Lower lobe of right lung (tissue), 2 donors: ENCODE measurements at regions not wholly inside any gene's neighbourhood (a gene's known extent, or its start where the extent isn't known, plus 50 kb on each side); places are given as distances from the start of the nearest gene placed in this dataset.

Source experiments
- ATAC-seq, 2 donors: fragments of 200-7000 bp; cut with Tn5 transposase; one replicate each; pipeline ENCODE4 v1.9.1; 2020 to 2022; ENCODE audit warnings: mild to moderate bottlenecking in 2 of 2, moderate library complexity in 2 of 2
- DNase-seq: peaks from one replicate; pipeline ENCODE4 v3.0.0-alpha.2; 2020
- H3K27ac ChIP-seq: fragments of 200-600 bp; one replicate; pipeline ENCODE4 v1.8.0; 2022
- H3K27me3 ChIP-seq: fragments of 200-600 bp; one replicate; pipeline ENCODE4 v1.8.0; 2022; ENCODE audit warnings: low read depth
- H3K36me3 ChIP-seq: fragments of 200-600 bp; one replicate; pipeline ENCODE4 v1.8.0; 2022; ENCODE audit warnings: mild to moderate bottlenecking
- H3K4me1 ChIP-seq: fragments of 200-600 bp; one replicate; pipeline ENCODE4 v1.8.0; 2022
- H3K4me3 ChIP-seq: fragments of 200-600 bp; one replicate; pipeline ENCODE4 v1.8.0; 2022; ENCODE audit warnings: mild to moderate bottlenecking
- H3K9me3 ChIP-seq: fragments of 200-600 bp; one replicate; pipeline ENCODE4 v1.8.0; 2022
- CTCF ChIP-seq: fragments of 200-600 bp; IDR thresholded peaks from one replicate; pipeline ENCODE4 v1.8.0; 2022; ENCODE audit warnings: antibody characterized with exemption, mild to moderate bottlenecking
- intact Hi-C: fragments of 100-400 bp; cut with DNase I; formaldehyde crosslinking; loops from one replicate; pipeline ENCODE4 v1.11.0; 2022
- donor health status: DM: no; HTN: yes; CAD: no; lungs with severe emphysema.

GRCh38 chr3:74267131-74267530, 347.3 kb downstream of the CNTN3 start:
- no peak for TF ChIP-seq CTCF
- intact Hi-C loops = no loop called here
- no peak overlapping the region for H3K27ac ChIP-seq
- ATAC-seq (no peak), DNase-seq (no peak)
- no peaks in the 10 kb centered on the region for H3K4me1 ChIP-seq
- no peak overlapping the region for H3K4me3 ChIP-seq
- H3K9me3 ChIP-seq = no peaks in the 10 kb centered on the region
- H3K27me3 ChIP-seq = no peaks in the 10 kb centered on the region
- no peaks in the 10 kb centered on the region for H3K36me3 ChIP-seq

- intact Hi-C loops = no loop called here
- no peak for TF ChIP-seq CTCF
- H3K36me3 ChIP-seq = no peaks in the 10 kb centered on the region
- H3K27me3 ChIP-seq = no peaks in the 10 kb centered on the region
- no peak overlapping the region for H3K4me3 ChIP-seq
- no peak for ATAC-seq
- no peak for DNase-seq
- H3K27ac ChIP-seq = no peak overlapping the region
- no peaks in the 10 kb centered on the region for H3K4me1 ChIP-seq
- no peaks in the 10 kb centered on the region for H3K9me3 ChIP-seq
Measured at GRCh38 chr3:74265069-74265468, 349.4 kb downstream of the CNTN3 start.

GRCh38 chr3:74263031-74263430, 351.4 kb downstream of the CNTN3 start:
- H3K4me1 ChIP-seq = no peaks in the 10 kb centered on the region
- intact Hi-C loops = no loop called here
- no peaks in the 10 kb centered on the region for H3K27me3 ChIP-seq
- no peak for TF ChIP-seq CTCF
- H3K4me3 ChIP-seq = no peak overlapping the region
- H3K36me3 ChIP-seq = no peaks in the 10 kb centered on the region
- no peaks in the 10 kb centered on the region for H3K9me3 ChIP-seq
- DNase-seq = no peak
- no peak overlapping the region for H3K27ac ChIP-seq
- ATAC-seq = no peak

GRCh38 chr3:74233091-74233490, 381.4 kb downstream of the CNTN3 start:
- Histone ChIP-seq H3K9me3 (no peaks in the 10 kb centered on the region), H3K36me3 (no peaks in the 10 kb centered on the region), H3K27ac (no peak overlapping the region), H3K4me3 (no peak overlapping the region), H3K4me1 (no peaks in the 10 kb centered on the region), H3K27me3 (no peaks in the 10 kb centered on the region)
- intact Hi-C loops = no loop called here
- DNase-seq (no peak), ATAC-seq (no peak)
- TF ChIP-seq CTCF = no peak

GRCh38 chr3:74217467-74217866, 397.0 kb downstream of the CNTN3 start:
- DNase-seq (no peak), ATAC-seq (no peak)
- H3K9me3 ChIP-seq = no peaks in the 10 kb centered on the region
- no peaks in the 10 kb centered on the region for H3K36me3 ChIP-seq
- intact Hi-C loops = no loop called here
- no peak overlapping the region for H3K4me3 ChIP-seq
- H3K27ac ChIP-seq = no peak overlapping the region
- no peak for TF ChIP-seq CTCF
- no peaks in the 10 kb centered on the region for H3K4me1 ChIP-seq
- H3K27me3 ChIP-seq = no peaks in the 10 kb centered on the region

GRCh38 chr3:74214286-74214685, 400.2 kb downstream of the CNTN3 start:
- ATAC-seq = no peak
- DNase-seq = no peak
- intact Hi-C loops = no loop called here
- TF ChIP-seq CTCF = no peak
- no peaks in the 10 kb centered on the region for H3K36me3 ChIP-seq
- no peaks in the 10 kb centered on the region for H3K9me3 ChIP-seq
- no peaks in the 10 kb centered on the region for H3K27me3 ChIP-seq
- no peak overlapping the region for H3K27ac ChIP-seq
- no peak overlapping the region for H3K4me3 ChIP-seq
- no peaks in the 10 kb centered on the region for H3K4me1 ChIP-seq
